ENCODE measurements at regions not wholly inside any gene's neighbourhood (a gene's known extent, or its start where the extent isn't known, plus 50 kb on each side); places are given as distances from the start of the nearest gene placed in this dataset.

- TF ChIP-seq ZBTB48 (tag by site-specific recombination; IDR thresholded peaks at IDR 0.05) (no peak), YY1 (tag by site-specific recombination; IDR thresholded peaks at IDR 0.05) (no peak), ZNF777 (tag by site-specific recombination; IDR thresholded peaks at IDR 0.05; ENCODE audit: borderline replicate concordance) (no peak), ZNF239 (tag by site-specific recombination; IDR thresholded peaks at IDR 0.05) (no peak), BCL11A (tag by site-specific recombination; IDR thresholded peaks at IDR 0.05; ENCODE audit: low read depth) (no peak), ZNF600 (tag by site-specific recombination; IDR thresholded peaks at IDR 0.05) (no peak), ZNF16 (tag by site-specific recombination; IDR thresholded peaks at IDR 0.05; ENCODE audit: low read depth) (no peak), SETDB1 (IDR thresholded peaks at IDR 0.05; ENCODE audit: insufficient read length, low read length) (no peak), KLF1 (tag by site-specific recombination; IDR thresholded peaks at IDR 0.05) (no peak), ZNF341 (tag by site-specific recombination; IDR thresholded peaks at IDR 0.05; ENCODE audit: low read depth) (no peak), ELK4 (IDR thresholded peaks at IDR 0.05; ENCODE audit: borderline replicate concordance, low read depth, low read length) (no peak), GLIS2 (tag by site-specific recombination; IDR thresholded peaks at IDR 0.05) (no peak), ZNF324 (tag by site-specific recombination; IDR thresholded peaks at IDR 0.05) (no peak), ZNF488 (tag by site-specific recombination; IDR thresholded peaks at IDR 0.05) (no peak), ZNF585B (tag by site-specific recombination; IDR thresholded peaks at IDR 0.05) (no peak)
- TF ChIP-seq, protein P1, sequence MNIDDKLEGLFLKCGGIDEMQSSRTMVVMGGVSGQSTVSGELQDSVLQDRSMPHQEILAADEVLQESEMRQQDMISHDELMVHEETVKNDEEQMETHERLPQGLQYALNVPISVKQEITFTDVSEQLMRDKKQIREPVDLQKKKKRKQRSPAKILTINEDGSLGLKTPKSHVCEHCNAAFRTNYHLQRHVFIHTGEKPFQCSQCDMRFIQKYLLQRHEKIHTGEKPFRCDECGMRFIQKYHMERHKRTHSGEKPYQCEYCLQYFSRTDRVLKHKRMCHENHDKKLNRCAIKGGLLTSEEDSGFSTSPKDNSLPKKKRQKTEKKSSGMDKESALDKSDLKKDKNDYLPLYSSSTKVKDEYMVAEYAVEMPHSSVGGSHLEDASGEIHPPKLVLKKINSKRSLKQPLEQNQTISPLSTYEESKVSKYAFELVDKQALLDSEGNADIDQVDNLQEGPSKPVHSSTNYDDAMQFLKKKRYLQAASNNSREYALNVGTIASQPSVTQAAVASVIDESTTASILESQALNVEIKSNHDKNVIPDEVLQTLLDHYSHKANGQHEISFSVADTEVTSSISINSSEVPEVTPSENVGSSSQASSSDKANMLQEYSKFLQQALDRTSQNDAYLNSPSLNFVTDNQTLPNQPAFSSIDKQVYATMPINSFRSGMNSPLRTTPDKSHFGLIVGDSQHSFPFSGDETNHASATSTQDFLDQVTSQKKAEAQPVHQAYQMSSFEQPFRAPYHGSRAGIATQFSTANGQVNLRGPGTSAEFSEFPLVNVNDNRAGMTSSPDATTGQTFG (tag by site-specific recombination; IDR thresholded peaks at IDR 0.05; ENCODE audit: borderline replicate concordance), result no peak
- no peak overlapping the region for H3K27ac ChIP-seq (ENCODE audit: extremely low read depth, low read depth, low read length)
- H3K9me3 ChIP-seq (ENCODE audit: control insufficient read depth, insufficient read depth, low read depth, low read length), result no peaks in the 10 kb centered on the region
- no peaks in the 10 kb centered on the region for H3K4me1 ChIP-seq (ENCODE audit: control insufficient read depth, insufficient read depth, low read length)
- H3K4me3 ChIP-seq (ENCODE audit: low read depth, low read length), result no peak overlapping the region
- POLR2A ChIA-PET, result no interaction called here
- H3K36me3 ChIP-seq (ENCODE audit: control insufficient read depth in 2 of 2, insufficient read depth in 1 of 2, low read length in 2 of 2), result no peaks in the 10 kb centered on the region
- CTCF ChIA-PET, result interaction anchor here (1.9 kb wide), 1 partner anchor 9 kb away, joined by 13 read pairs; no protein-coding TSS in a partner anchor
These were observed 664.5 kb downstream of the KCNA4 start for GRCh38 chr11:29352273-29352795.

DNA sequence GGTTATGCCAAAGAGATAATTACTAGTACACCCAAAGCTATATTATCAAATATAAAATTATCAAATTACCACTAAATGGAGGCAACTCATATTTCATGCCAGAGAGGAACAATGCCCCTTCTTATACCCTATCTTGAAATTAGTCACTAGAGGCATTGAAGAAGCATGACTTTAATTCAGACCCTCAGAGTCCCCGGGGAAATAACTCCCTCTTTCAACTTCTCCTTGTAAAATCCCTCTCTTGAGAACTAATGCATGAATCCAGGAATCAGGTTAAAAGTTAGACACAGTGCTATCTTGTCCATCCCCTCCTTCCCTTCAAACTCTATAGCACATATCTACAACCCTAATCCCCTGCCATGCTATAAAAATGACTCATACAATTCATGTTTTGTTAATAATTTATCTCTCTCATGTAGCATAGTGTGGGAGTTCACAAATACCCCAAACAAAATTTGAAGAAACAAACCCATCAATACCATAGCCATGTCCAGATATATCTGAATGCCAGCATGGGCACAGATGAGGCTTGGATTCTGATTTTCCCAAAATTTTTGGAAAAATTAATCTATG is 665.4 kb downstream of the KCNA4 start:
- ChIA-PET POLR2A (no interaction called here), CTCF (interaction anchor here (0.6 to 1.9 kb wide), 3 partner anchors 8 to 866 kb away, joined by 4 to 13 read pairs (median 4); no protein-coding TSS in a partner anchor)
- Histone ChIP-seq H3K27ac (ENCODE audit: extremely low read depth, low read depth, low read length) (no peak overlapping the region), H3K36me3 (ENCODE audit: control insufficient read depth in 2 of 2, insufficient read depth in 1 of 2, low read length in 2 of 2) (no peaks in the 10 kb centered on the region), H3K4me1 (ENCODE audit: control insufficient read depth, insufficient read depth, low read length) (no peaks in the 10 kb centered on the region), H3K4me3 (ENCODE audit: low read depth, low read length) (no peak overlapping the region), H3K9me3 (ENCODE audit: control insufficient read depth, insufficient read depth, low read depth, low read length) (no peaks in the 10 kb centered on the region)
- TF ChIP-seq ZNF10 (tag by site-specific recombination; IDR thresholded peaks at IDR 0.05), result no peak
- no peak for TF ChIP-seq OSR2 (tag by site-specific recombination; IDR thresholded peaks at IDR 0.05)
- TF ChIP-seq, protein P2, sequence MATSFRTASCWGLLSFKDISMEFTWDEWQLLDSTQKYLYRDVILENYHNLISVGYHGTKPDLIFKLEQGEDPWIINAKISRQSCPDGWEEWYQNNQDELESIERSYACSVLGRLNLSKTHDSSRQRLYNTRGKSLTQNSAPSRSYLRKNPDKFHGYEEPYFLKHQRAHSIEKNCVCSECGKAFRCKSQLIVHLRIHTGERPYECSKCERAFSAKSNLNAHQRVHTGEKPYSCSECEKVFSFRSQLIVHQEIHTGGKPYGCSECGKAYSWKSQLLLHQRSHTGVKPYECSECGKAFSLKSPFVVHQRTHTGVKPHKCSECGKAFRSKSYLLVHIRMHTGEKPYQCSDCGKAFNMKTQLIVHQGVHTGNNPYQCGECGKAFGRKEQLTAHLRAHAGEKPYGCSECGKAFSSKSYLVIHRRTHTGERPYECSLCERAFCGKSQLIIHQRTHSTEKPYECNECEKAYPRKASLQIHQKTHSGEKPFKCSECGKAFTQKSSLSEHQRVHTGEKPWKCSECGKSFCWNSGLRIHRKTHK (tag by site-specific recombination; IDR thresholded peaks at IDR 0.05), result no peak
- TF ChIP-seq, protein P1 (tag by site-specific recombination; IDR thresholded peaks at IDR 0.05; ENCODE audit: borderline replicate concordance), result no peak
- no peak for TF ChIP-seq ZNF776 (tag by site-specific recombination; IDR thresholded peaks at IDR 0.05; ENCODE audit: borderline replicate concordance)
- TF ChIP-seq ZNF843 (tag by site-specific recombination; IDR thresholded peaks at IDR 0.05), result no peak
- TF ChIP-seq ZNF473 (tag by site-specific recombination; IDR thresholded peaks at IDR 0.05), result no peak
- TF ChIP-seq ZNF544 (tag by site-specific recombination; IDR thresholded peaks at IDR 0.05), result no peak
- no peak for TF ChIP-seq GLI2 (tag by site-specific recombination; IDR thresholded peaks at IDR 0.05; ENCODE audit: borderline replicate concordance, low read depth)
- no peak for TF ChIP-seq ZSCAN23 (tag by site-specific recombination; IDR thresholded peaks at IDR 0.05)
- TF ChIP-seq ZNF155 (tag by site-specific recombination; IDR thresholded peaks at IDR 0.05), result no peak
- TF ChIP-seq ZNF514 (tag by site-specific recombination; IDR thresholded peaks at IDR 0.05), result no peak
- TF ChIP-seq ZNF624 (tag by site-specific recombination; IDR thresholded peaks at IDR 0.05), result no peak
